Hypothalamus (tissue), 51 donors: ENCODE measurements at regions not wholly inside any gene's neighbourhood (a gene's known extent, or its start where the extent isn't known, plus 50 kb on each side); places are given as distances from the start of the nearest gene placed in this dataset.

ENCODE experiments used
- DNase-seq, 51 donors: peaks; one replicate each; lab custom pipeline; 2025; lab: John Stamatoyannopoulos, UW

GRCh38 chr11:15858881-15859280 lies 497.5 kb downstream of the SOX6 start:
- DNase-seq, result no peak

- DNase-seq, result peak in 1 of 51 donors; percentile 15
These were observed 496.9 kb downstream of the SOX6 start for GRCh38 chr11:15859411-15859810.

- DNase-seq, result no peak
These were observed 495.1 kb downstream of the SOX6 start for GRCh38 chr11:15861256-15861655.

- no peak for DNase-seq
These were observed 492.9 kb downstream of the SOX6 start for GRCh38 chr11:15863411-15863810.

- no peak for DNase-seq
These were observed 492.1 kb downstream of the SOX6 start for GRCh38 chr11:15864026-15864805.

GRCh38 chr11:15865212-15865987 lies 490.9 kb downstream of the SOX6 start:
- no peak for DNase-seq

GRCh38 chr11:15867871-15868270 lies 488.5 kb downstream of the SOX6 start:
- no peak for DNase-seq

GRCh38 chr11:15870911-15871310 lies 485.4 kb downstream of the SOX6 start:
- DNase-seq, result no peak

- DNase-seq, result no peak
These were observed 484.3 kb downstream of the SOX6 start for GRCh38 chr11:15871904-15872626.

- DNase-seq, result no peak
These were observed 482.8 kb downstream of the SOX6 start for GRCh38 chr11:15873501-15873900.

- DNase-seq, result no peak
These were observed 481.6 kb downstream of the SOX6 start for GRCh38 chr11:15874704-15875103.

- no peak for DNase-seq
These were observed 481.0 kb downstream of the SOX6 start for GRCh38 chr11:15875393-15875792.

GRCh38 chr11:15875943-15876342 lies 480.4 kb downstream of the SOX6 start:
- DNase-seq, result no peak

GRCh38 chr11:15878756-15879155 lies 477.6 kb downstream of the SOX6 start:
- no peak for DNase-seq

- DNase-seq, result no peak
These were observed 476.1 kb downstream of the SOX6 start for GRCh38 chr11:15880291-15880690.

- peak in 1 of 51 donors; percentile 16 for DNase-seq
These were observed 473.4 kb downstream of the SOX6 start for GRCh38 chr11:15882876-15883454.

GRCh38 chr11:15883455-15883920 lies 472.9 kb downstream of the SOX6 start:
- peak in 1 of 51 donors; percentile 40 for DNase-seq

- peak in 4 of 51 donors; percentile 5 to 34 (median 12) for DNase-seq
These were observed 472.2 kb downstream of the SOX6 start for GRCh38 chr11:15884141-15884540.

- no peak for DNase-seq
These were observed 471.4 kb downstream of the SOX6 start for GRCh38 chr11:15884777-15885540.

GRCh38 chr11:15885854-15886253 lies 470.5 kb downstream of the SOX6 start:
- no peak for DNase-seq
